ENCODE measurements at regions not wholly inside any gene's neighbourhood (a gene's known extent, or its start where the extent isn't known, plus 50 kb on each side); places are given as distances from the start of the nearest gene placed in this dataset.
"Not testable (repeated sequence)": the region's sequence is repeated elsewhere in the genome, so short reads cannot be mapped to it uniquely, and the experiment has no call there.

- DNase-seq (ENCODE audit: low read depth), result peak; percentile 41
Observed at GRCh38 chr1:101185421-101185820, 51.4 kb upstream of the S1PR1 start.

GRCh38 chr1:101183388-101183699, 53.5 kb upstream of the S1PR1 start:
- DNase-seq (ENCODE audit: low read depth), result no peak

GRCh38 chr1:101182627-101183387, 54.0 kb upstream of the S1PR1 start:
- no peak for DNase-seq (ENCODE audit: low read depth)

- peak; percentile 62 for DNase-seq (ENCODE audit: low read depth)
Observed at GRCh38 chr1:101181930-101182329, 54.9 kb upstream of the S1PR1 start.

- DNase-seq (ENCODE audit: low read depth), result no peak
Observed at GRCh38 chr1:101178688-101179491, 57.9 kb upstream of the S1PR1 start.

- DNase-seq (ENCODE audit: low read depth), result no peak
Observed at GRCh38 chr1:101178341-101178687, 58.5 kb upstream of the S1PR1 start.

- peak; percentile 40 for DNase-seq (ENCODE audit: low read depth)
Observed at GRCh38 chr1:101175886-101176285, 60.9 kb upstream of the S1PR1 start.

- peak; percentile 35 for DNase-seq (ENCODE audit: low read depth)
Observed at GRCh38 chr1:101175466-101175865, 61.4 kb upstream of the S1PR1 start.

GRCh38 chr1:101174722-101175121, 62.1 kb upstream of the S1PR1 start:
- peak; percentile 94 for DNase-seq (ENCODE audit: low read depth)

GRCh38 chr1:101174298-101174697, 62.5 kb upstream of the S1PR1 start:
- DNase-seq (ENCODE audit: low read depth), result not testable (repeated sequence)

- no peak for DNase-seq (ENCODE audit: low read depth)
Observed at GRCh38 chr1:101170506-101171050, 66.2 kb upstream of the S1PR1 start.

GRCh38 chr1:101167891-101168290, 68.9 kb upstream of the S1PR1 start:
- DNase-seq (ENCODE audit: low read depth), result no peak

- DNase-seq (ENCODE audit: low read depth), result peak; percentile 29
Observed at GRCh38 chr1:101166583-101167120, 70.2 kb upstream of the S1PR1 start.

GRCh38 chr1:101165954-101166353, 70.9 kb upstream of the S1PR1 start:
- peak; percentile 26 for DNase-seq (ENCODE audit: low read depth)

- DNase-seq (ENCODE audit: low read depth), result no peak
Observed at GRCh38 chr1:101165532-101165931, 71.3 kb upstream of the S1PR1 start.

- no peak for DNase-seq (ENCODE audit: low read depth)
Observed at GRCh38 chr1:101164776-101165175, 72.0 kb upstream of the S1PR1 start.

- DNase-seq (ENCODE audit: low read depth), result no peak
Observed at GRCh38 chr1:101162736-101163735, 73.8 kb upstream of the S1PR1 start.

- no peak for DNase-seq (ENCODE audit: low read depth)
Observed at GRCh38 chr1:101162300-101162699, 74.5 kb upstream of the S1PR1 start.

GRCh38 chr1:101161619-101162018, 75.2 kb upstream of the S1PR1 start:
- DNase-seq (ENCODE audit: low read depth), result no peak

GRCh38 chr1:101158424-101158823, 78.4 kb upstream of the S1PR1 start:
- no peak for DNase-seq (ENCODE audit: low read depth)

- peak; percentile 40 for DNase-seq (ENCODE audit: low read depth)
Observed at GRCh38 chr1:101154547-101154946, 82.3 kb upstream of the S1PR1 start.

GRCh38 chr1:101153692-101154091, 83.1 kb upstream of the S1PR1 start:
- no peak for DNase-seq (ENCODE audit: low read depth)

Data from EH (cell line).